ENCODE measurements at regions not wholly inside any gene's neighbourhood (a gene's known extent, or its start where the extent isn't known, plus 50 kb on each side); places are given as distances from the start of the nearest gene placed in this dataset.

- no peak for DNase-seq (ENCODE audit: low read depth)
- TF ChIP-seq CTCF (conservative IDR thresholded peaks at IDR 0.05; ENCODE audit: low read depth, low read length): no peak
- no peak overlapping the region for H3K4me3 ChIP-seq (ENCODE audit: low read depth, low read length)
Measured at GRCh38 chr10:108574233-108574632, 1349.1 kb downstream of the XPNPEP1 start.

- no peak overlapping the region for H3K4me3 ChIP-seq (ENCODE audit: low read depth, low read length)
- TF ChIP-seq CTCF (conservative IDR thresholded peaks at IDR 0.05; ENCODE audit: low read depth, low read length): no peak
- DNase-seq (ENCODE audit: low read depth): no peak
Measured at GRCh38 chr10:108568824-108569223, 1354.5 kb downstream of the XPNPEP1 start.

- no peak for TF ChIP-seq CTCF (conservative IDR thresholded peaks at IDR 0.05; ENCODE audit: low read depth, low read length)
- no peak for DNase-seq (ENCODE audit: low read depth)
- no peak overlapping the region for H3K4me3 ChIP-seq (ENCODE audit: low read depth, low read length)
Measured at GRCh38 chr10:108567899-108568752, 1355.2 kb downstream of the XPNPEP1 start.

- TF ChIP-seq CTCF (conservative IDR thresholded peaks at IDR 0.05; ENCODE audit: low read depth, low read length): no peak
- no peak for DNase-seq (ENCODE audit: low read depth)
- H3K4me3 ChIP-seq (ENCODE audit: low read depth, low read length): no peak overlapping the region
Measured at GRCh38 chr10:108566316-108567107, 1356.8 kb downstream of the XPNPEP1 start.

- no peak overlapping the region for H3K4me3 ChIP-seq (ENCODE audit: low read depth, low read length)
- DNase-seq (ENCODE audit: low read depth): no peak
- TF ChIP-seq CTCF (conservative IDR thresholded peaks at IDR 0.05; ENCODE audit: low read depth, low read length): no peak
Measured at GRCh38 chr10:108562105-108562504, 1361.2 kb downstream of the XPNPEP1 start.

GRCh38 chr10:108561649-108562048 is 1361.7 kb downstream of the XPNPEP1 start:
- no peak overlapping the region for H3K4me3 ChIP-seq (ENCODE audit: low read depth, low read length)
- TF ChIP-seq CTCF (conservative IDR thresholded peaks at IDR 0.05; ENCODE audit: low read depth, low read length): no peak
- DNase-seq (ENCODE audit: low read depth): peak; percentile 31
